HG03575 (cell line): ENCODE measurements at regions not wholly inside any gene's neighbourhood (a gene's known extent, or its start where the extent isn't known, plus 50 kb on each side); places are given as distances from the start of the nearest gene placed in this dataset.
"Not testable (repeated sequence)": the region's sequence is repeated elsewhere in the genome, so short reads cannot be mapped to it uniquely, and the experiment has no call there.

Source experiments
- ATAC-seq: cut with Tn5 transposase; IDR thresholded peaks from one replicate; pipeline ENCODE4 v1.9.1; 2021; ENCODE audit not compliant: unreplicated experiment, insufficient number of reproducible peaks, low FRiP score; ENCODE audit errors: extremely low read depth

DNA sequence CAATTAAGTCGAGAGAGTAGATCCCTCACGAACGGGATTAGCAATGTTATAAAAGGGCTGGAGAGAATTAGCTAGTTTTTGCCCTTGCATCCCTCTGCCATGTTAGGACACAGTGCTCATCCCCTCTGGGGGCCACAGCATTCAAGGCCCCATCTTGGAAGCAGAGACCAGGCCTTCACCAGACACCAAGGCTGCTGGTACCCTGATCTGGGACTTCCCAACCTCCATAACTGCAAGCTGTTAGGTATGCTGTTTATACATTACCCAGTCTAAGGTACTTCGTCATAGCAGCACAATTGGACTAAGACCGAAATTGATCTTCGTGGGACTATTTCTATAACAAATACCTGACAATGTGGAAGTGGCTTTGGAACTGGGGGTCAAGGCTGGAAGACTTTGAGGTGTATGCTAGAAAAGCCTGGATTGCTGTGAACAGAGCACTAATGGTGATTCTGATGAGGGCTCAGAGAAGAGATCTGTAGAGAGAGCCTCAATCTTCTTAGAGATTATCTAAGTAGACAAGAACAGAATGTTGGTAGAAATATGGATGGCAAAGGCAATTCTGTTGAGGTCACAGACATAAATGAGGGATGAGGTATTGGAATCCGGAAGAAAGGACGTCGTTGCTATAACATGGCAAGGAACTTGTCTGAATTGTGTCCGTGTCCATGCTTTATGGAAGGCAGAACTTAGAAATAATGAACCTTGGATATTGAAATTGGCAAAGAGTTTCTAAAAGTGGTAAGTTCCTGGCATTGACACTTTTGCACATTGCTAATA lies 83.8 kb upstream of the KIF26B start:
- ATAC-seq: no peak

DNA sequence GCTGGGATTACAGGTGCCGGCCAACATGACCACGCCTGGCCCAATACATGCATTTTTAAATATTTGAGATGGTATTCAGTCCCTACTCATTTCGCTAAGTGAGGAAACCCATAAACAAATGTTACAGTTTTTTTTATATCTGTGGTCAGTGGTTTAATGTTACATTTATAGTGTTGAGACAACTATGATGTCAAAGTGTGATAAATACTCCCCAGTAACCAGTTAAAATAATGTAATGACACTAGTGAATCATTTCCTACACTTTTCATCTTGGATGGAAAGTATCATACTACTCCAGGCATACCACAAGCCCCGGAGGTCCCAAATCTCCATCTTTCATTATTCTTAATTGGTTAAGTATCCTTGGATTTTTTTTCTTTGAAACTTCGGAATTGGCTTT lies 87.5 kb upstream of the KIF26B start:
- ATAC-seq: no peak

- no peak for ATAC-seq
These were observed 92.0 kb upstream of the KIF26B start for GRCh38 chr1:245062741-245063305.

DNA sequence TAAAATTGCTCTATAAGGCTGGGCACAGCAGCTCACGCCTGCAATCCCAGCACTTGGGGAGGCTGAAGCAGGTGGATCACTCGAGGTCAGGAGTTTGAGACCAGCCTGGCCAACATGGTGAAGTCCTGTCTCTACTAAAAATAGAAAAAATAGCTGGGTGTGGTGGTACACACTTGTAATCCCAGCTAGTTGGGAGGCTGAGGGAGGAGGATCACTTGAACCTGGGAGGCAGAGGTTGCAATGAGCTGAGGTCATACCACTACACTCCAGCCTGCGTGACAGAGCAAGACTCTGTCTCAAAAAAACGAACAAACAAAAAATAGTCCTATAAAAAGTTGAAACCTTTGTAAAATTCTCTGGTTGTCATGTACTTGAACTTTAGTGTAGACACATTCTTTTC lies 93.0 kb upstream of the KIF26B start:
- not testable (repeated sequence) for ATAC-seq

- no peak for ATAC-seq
These were observed 94.0 kb upstream of the KIF26B start for GRCh38 chr1:245060684-245061374.

GRCh38 chr1:245059806-245060424 lies 94.9 kb upstream of the KIF26B start:
- no peak for ATAC-seq

DNA sequence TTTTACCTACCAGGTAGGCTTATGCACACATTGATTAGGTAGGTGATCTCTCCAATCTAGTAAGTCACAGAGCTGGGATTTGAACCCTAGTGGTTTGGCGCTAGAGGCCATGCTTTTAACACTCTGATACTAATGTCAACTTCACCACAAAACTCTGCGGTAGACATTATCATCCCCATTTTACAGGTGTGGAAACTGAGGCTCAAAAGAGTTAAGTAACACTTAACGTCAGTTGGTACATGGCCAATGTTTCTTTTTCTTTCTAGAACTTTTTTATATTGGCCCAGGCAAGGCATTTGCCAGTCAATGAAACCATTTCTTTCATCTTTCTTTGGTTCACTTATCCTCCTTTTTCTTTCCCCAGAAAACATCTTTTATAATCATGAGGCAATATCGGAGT lies 95.9 kb upstream of the KIF26B start:
- ATAC-seq: no peak

- no peak for ATAC-seq
These were observed 96.3 kb upstream of the KIF26B start for GRCh38 chr1:245058436-245058835.

DNA sequence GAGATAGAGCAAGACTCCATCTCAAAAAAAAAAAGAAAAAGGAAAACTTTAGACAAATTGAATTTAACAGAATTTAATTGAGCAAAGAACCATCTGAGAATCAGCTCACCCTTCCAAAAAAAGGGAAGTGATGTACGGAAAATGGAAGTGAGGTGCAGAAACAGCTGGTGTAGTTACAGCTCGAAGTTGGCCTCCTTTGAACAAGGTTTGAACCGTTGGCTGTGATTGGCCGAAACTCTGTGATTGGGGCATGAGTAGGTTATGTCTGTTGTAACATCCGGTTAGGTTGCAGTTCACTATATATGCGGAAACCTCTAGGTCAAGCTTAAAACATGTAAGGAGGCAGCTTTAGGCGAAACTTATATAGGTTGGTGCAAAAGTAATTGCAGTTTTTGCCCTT lies 97.9 kb upstream of the KIF26B start:
- no peak for ATAC-seq

DNA sequence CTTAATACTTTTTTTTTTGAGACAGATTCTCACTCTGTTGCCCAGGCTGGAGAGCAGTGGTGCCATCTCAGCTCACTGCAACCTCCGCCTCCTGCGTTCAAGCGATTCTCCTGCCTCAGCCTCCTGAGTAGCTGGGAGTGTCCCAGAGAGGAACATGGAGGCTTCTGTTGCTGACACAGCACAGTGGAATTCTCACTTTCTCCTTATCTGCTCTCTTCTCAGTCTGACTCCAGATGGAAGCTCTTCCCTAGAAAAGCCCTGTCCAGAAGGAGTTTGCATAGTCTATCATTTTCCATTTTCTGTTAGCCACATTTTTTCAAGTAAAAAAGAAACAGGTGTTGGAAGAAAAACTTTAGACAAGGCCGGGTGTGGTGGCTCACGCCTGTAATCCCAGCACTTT lies 98.5 kb upstream of the KIF26B start:
- not testable (repeated sequence) for ATAC-seq

GRCh38 chr1:245055752-245056151 lies 99.0 kb upstream of the KIF26B start:
- ATAC-seq: no peak

DNA sequence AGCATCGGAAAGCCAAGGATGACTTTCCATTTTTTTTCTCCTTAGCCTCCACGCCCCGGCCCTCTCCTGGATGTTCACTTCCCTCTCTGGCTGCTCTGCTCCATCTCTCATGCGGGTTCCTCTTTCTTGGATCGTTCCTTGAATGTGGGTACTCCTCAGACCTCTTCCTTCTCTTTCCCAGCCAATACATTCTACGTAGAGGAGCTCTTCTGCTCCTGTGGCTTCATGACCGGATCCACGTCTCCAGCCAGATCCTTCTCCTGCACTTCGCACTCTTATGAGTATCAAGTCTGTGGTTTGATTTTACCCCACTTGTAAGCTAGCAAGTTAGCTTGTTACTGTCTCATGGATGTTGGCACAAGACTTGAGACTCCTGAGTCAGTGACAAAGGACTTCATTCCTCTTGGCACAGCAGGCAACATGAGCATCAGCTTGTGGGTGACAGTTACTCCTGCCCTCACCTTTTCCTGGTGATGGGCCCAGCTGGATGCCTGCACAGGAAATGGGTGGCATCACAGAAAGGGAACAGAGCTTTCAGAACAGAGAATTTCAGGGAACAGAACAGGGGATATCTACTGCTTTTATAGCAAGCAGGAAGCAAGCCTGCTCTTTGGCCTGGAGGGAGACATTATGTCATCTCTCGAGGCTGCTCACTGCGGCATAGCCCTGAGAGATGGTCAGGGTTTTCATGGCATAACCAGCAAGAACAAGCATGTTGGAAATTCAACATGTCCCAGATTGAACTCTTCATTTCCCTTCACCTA lies 100.1 kb upstream of the KIF26B start:
- ATAC-seq: no peak

DNA sequence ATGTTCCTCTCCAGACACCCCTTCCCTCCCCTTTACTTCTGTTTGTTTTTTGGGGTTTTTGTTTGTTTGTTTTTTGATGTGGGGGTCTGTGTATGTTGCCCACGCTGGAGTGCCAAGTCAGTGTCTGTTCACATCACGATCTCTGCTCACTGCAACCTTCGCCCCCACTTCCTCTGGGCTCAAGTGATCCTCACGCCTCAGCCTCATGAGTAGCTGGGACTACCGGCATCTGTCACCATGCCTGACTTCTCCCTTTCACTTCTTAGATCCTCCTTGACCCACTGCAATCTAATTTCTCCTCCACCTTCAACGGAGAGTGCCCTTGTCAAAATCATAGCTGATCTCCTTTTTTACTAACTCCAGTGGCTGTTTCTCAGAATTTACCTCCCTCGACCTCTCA lies 100.7 kb upstream of the KIF26B start:
- ATAC-seq: no peak

GRCh38 chr1:245052258-245052657 lies 102.5 kb upstream of the KIF26B start:
- ATAC-seq: no peak

DNA sequence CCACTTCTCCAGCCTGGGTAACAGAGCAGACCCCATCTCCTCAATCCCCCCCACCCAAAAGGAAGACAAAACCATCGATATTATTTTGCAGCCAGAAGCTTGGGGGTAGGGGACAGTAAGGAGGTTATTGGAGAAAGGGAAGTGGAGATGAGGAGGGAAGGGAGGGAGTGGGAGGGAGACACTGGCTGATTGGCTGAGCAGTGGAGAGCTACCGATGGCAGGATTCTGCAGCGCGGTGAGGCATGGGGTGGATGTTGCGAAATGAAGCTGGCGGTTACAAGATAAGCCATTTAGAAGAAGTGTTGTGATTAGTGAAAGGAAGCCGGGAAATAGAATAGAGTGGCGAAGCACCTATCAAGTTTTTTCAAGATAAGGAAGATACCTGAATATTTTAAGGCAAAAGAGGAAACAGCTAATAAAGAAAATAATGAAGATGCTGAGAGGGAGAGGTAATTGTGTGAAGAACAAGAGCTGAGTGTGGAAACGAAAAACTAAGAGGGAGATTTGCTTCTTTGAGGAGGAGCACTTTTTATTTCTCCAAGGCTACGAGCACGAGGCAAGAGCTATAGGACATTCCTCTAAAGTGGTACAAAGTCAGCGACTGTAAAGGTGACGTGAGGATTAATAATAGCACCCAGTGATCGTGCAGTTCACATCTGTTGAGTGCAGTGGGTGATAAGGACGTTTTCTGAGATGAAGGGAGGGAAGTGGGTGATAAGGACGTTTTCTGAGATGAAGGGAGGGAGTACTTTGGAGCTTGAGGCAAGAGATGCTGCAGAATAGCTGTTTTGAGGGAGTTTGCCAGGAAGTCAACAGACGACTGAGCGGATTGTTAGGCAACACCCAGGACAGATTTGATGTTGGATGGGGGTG lies 103.2 kb upstream of the KIF26B start:
- ATAC-seq: no peak

GRCh38 chr1:245046769-245047168 lies 108.0 kb upstream of the KIF26B start:
- ATAC-seq: no peak

DNA sequence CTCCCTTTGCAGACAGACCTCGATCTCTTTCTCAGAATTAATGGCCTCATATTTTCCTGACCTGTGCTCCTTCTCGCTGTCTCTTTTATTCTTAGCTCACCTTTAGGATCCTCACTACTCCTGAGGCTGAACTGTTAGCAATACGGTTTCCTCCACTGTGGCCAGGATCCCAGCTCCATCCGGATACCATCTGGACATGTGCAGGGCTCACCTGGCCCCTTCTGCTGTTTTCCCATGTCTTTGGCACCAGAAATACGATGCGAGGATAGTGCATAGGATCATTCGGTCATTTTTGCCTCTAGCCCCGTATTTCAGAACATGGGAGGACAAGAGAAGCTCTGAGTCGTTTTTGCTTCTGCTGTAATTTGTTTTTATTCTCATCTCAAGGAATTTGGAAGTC lies 108.5 kb upstream of the KIF26B start:
- no peak for ATAC-seq

- ATAC-seq: no peak
These were observed 109.5 kb upstream of the KIF26B start for GRCh38 chr1:245045087-245045881.
